Stimulated activated CD8-positive, alpha-beta memory T cell treated with anti-CD3 and anti-CD28 coated beads, Interleukin-12 subunit alpha, Interleukin-12 subunit beta, amount 100 ng/mL, for 24 hours (primary cell): ENCODE measurements at regions not wholly inside any gene's neighbourhood (a gene's known extent, or its start where the extent isn't known, plus 50 kb on each side); places are given as distances from the start of the nearest gene placed in this dataset.
"Not testable (repeated sequence)": the region's sequence is repeated elsewhere in the genome, so short reads cannot be mapped to it uniquely, and the experiment has no call there.

Experiments used
- DNase-seq: peaks from one replicate; pipeline ENCODE4 v3.0.0-alpha.2; 2020; ENCODE audit errors: extremely low read depth

GRCh38 chr5:87645224-87645623 lies 232.5 kb upstream of the CCNH start:
- no peak for DNase-seq

GRCh38 chr5:87640902-87641301 lies 228.2 kb upstream of the CCNH start:
- no peak for DNase-seq

GRCh38 chr5:87627363-87627762 lies 214.6 kb upstream of the CCNH start:
- DNase-seq, result no peak

- DNase-seq, result no peak
Measured at GRCh38 chr5:87608385-87608784, 195.7 kb upstream of the CCNH start.

GRCh38 chr5:87605663-87606062 lies 192.9 kb upstream of the CCNH start:
- no peak for DNase-seq

- DNase-seq, result no peak
Measured at GRCh38 chr5:87599778-87600177, 187.0 kb upstream of the CCNH start.

GRCh38 chr5:87598460-87598859 lies 185.7 kb upstream of the CCNH start:
- DNase-seq, result no peak

GRCh38 chr5:87594566-87594965 lies 181.8 kb upstream of the CCNH start:
- no peak for DNase-seq

- no peak for DNase-seq
Measured at GRCh38 chr5:87589587-87589986, 176.9 kb upstream of the CCNH start.

- no peak for DNase-seq
Measured at GRCh38 chr5:87588316-87588715, 175.6 kb upstream of the CCNH start.

GRCh38 chr5:87583704-87584103 lies 171.0 kb upstream of the CCNH start:
- not testable (repeated sequence) for DNase-seq

GRCh38 chr5:87582149-87582548 lies 169.4 kb upstream of the CCNH start:
- DNase-seq, result no peak

GRCh38 chr5:87581661-87582060 lies 168.9 kb upstream of the CCNH start:
- DNase-seq, result no peak

GRCh38 chr5:87579678-87580077 lies 166.9 kb upstream of the CCNH start:
- no peak for DNase-seq

- no peak for DNase-seq
Measured at GRCh38 chr5:87576867-87577266, 164.1 kb upstream of the CCNH start.

- DNase-seq, result not testable (repeated sequence)
Measured at GRCh38 chr5:87576306-87576705, 163.6 kb upstream of the CCNH start.

GRCh38 chr5:87574106-87574505 lies 161.4 kb upstream of the CCNH start:
- DNase-seq, result no peak

GRCh38 chr5:87572611-87573010 lies 159.9 kb upstream of the CCNH start:
- no peak for DNase-seq

GRCh38 chr5:87572090-87572489 lies 159.4 kb upstream of the CCNH start:
- DNase-seq, result no peak

- no peak for DNase-seq
Measured at GRCh38 chr5:87570366-87570765, 157.6 kb upstream of the CCNH start.

GRCh38 chr5:87562068-87562467 lies 149.3 kb upstream of the CCNH start:
- DNase-seq, result no peak

- no peak for DNase-seq
Measured at GRCh38 chr5:87560528-87560927, 147.8 kb upstream of the CCNH start.

GRCh38 chr5:87551911-87552310 lies 139.2 kb upstream of the CCNH start:
- no peak for DNase-seq

GRCh38 chr5:87541676-87542075 lies 128.9 kb upstream of the CCNH start:
- DNase-seq, result no peak

- no peak for DNase-seq
Measured at GRCh38 chr5:87541033-87541432, 128.3 kb upstream of the CCNH start.
